Vagina (tissue), 2 donors: ENCODE measurements at regions not wholly inside any gene's neighbourhood (a gene's known extent, or its start where the extent isn't known, plus 50 kb on each side); places are given as distances from the start of the nearest gene placed in this dataset.

Source experiments
- DNase-seq, 2 donors: peaks; one replicate each; pipeline ENCODE4 v3.0.0-alpha.2; 2017; ENCODE audit errors: extremely low spot score in 2 of 2
- H3K27ac ChIP-seq: fragments of 200-600 bp; sonication (generic); one replicate; pipeline ENCODE4 v1.5.1; 2019
- H3K27me3 ChIP-seq: fragments of 200-600 bp; sonication (generic); one replicate; pipeline ENCODE4 v1.5.1; 2019
- H3K36me3 ChIP-seq, 2 donors: fragments of 200-600 bp; sonication (generic); one replicate each; pipeline ENCODE4 v1.5.1; 2017 to 2019
- H3K4me1 ChIP-seq: fragments of 200-600 bp; sonication (generic); one replicate; pipeline ENCODE4 v1.5.1; 2019
- H3K4me3 ChIP-seq, 2 donors: fragments of 200-600 bp; sonication (generic); 1 replicate in 1 of 2; 2 replicates in 1 of 2; pipeline ENCODE4 v1.5.1; 2016 to 2019
- H3K9me3 ChIP-seq: fragments of 200-600 bp; sonication (generic); one replicate; pipeline ENCODE4 v1.5.1; 2019
- CTCF ChIP-seq, 3 experiments: fragments of 450-650 bp in 2 of 3; fragments of 200-600 bp in 1 of 3; sonication (generic) in 1 of 3; IDR thresholded peaks; one replicate each; pipeline ENCODE4 v1.5.1; 2017 to 2019; ENCODE audit warnings: antibody characterized with exemption in 3 of 3, mild to moderate bottlenecking in 2 of 3, moderate library complexity in 2 of 3
- POLR2A ChIP-seq, 2 donors: fragments of 450-650 bp; IDR thresholded peaks; one replicate each; pipeline ENCODE4 v1.6.1; 2017; ENCODE audit warnings: antibody characterized with exemption in 2 of 2, mild to moderate bottlenecking in 2 of 2, moderate library complexity in 2 of 2
- POLR2AphosphoS5 ChIP-seq, 2 donors: sonication (generic); formaldehyde crosslinking; IDR thresholded peaks; one replicate each; pipeline ENCODE4 v1.9.0; 2017; ENCODE audit warnings: antibody characterized with exemption in 2 of 2, mild to moderate bottlenecking in 2 of 2, low read depth in 1 of 2; ENCODE audit not compliant: insufficient read depth in 1 of 2
- intact Hi-C: fragments of 100-400 bp; cut with DNase I; formaldehyde crosslinking; loops from one replicate; pipeline ENCODE4 v1.15.1; 2023

GRCh38 chr2:128791120-128791984 is 472.7 kb upstream of the HS6ST1 start:
- Histone ChIP-seq H3K36me3 (no peaks in the 10 kb centered on the region), H3K27ac (no peak overlapping the region), H3K27me3 (no peaks in the 10 kb centered on the region), H3K4me1 (peaks cover 18% of the 10 kb centered on the region), H3K9me3 (no peaks in the 10 kb centered on the region), H3K4me3 (no peak overlapping the region)
- intact Hi-C loops: no loop called here
- DNase-seq: peak; percentile 79
- TF ChIP-seq POLR2AphosphoS5 (IDR thresholded peaks at IDR 0.05; ENCODE audit: insufficient read depth in 1 of 2, low read depth in 1 of 2) (no peak), POLR2A (IDR thresholded peaks at IDR 0.05) (no peak), CTCF (IDR thresholded peaks at IDR 0.05) (no peak)

- Histone ChIP-seq H3K9me3 (no peaks in the 10 kb centered on the region), H3K4me3 (no peak overlapping the region), H3K27me3 (no peaks in the 10 kb centered on the region), H3K36me3 (no peaks in the 10 kb centered on the region), H3K4me1 (peaks cover 14% of the 10 kb centered on the region), H3K27ac (no peak overlapping the region)
- intact Hi-C loops: no loop called here
- no peak for DNase-seq
- TF ChIP-seq POLR2AphosphoS5 (IDR thresholded peaks at IDR 0.05; ENCODE audit: insufficient read depth in 1 of 2, low read depth in 1 of 2) (no peak), POLR2A (IDR thresholded peaks at IDR 0.05) (no peak), CTCF (IDR thresholded peaks at IDR 0.05) (no peak)
Measured at GRCh38 chr2:128791985-128792320, 473.3 kb upstream of the HS6ST1 start.

- Histone ChIP-seq H3K4me1 (peaks cover 10% of the 10 kb centered on the region), H3K27me3 (no peaks in the 10 kb centered on the region), H3K27ac (no peak overlapping the region), H3K9me3 (no peaks in the 10 kb centered on the region), H3K4me3 (no peak overlapping the region), H3K36me3 (no peaks in the 10 kb centered on the region)
- intact Hi-C loops: no loop called here
- peak; percentile 72 to 74 for DNase-seq
- TF ChIP-seq POLR2AphosphoS5 (IDR thresholded peaks at IDR 0.05; ENCODE audit: insufficient read depth in 1 of 2, low read depth in 1 of 2): no peak
- TF ChIP-seq POLR2A (IDR thresholded peaks at IDR 0.05): no peak
- TF ChIP-seq CTCF (IDR thresholded peaks at IDR 0.05): no peak
Measured at GRCh38 chr2:128792476-128793054, 473.9 kb upstream of the HS6ST1 start.

GRCh38 chr2:128793404-128793803 is 474.7 kb upstream of the HS6ST1 start:
- Histone ChIP-seq H3K27ac (no peak overlapping the region), H3K36me3 (no peaks in the 10 kb centered on the region), H3K27me3 (no peaks in the 10 kb centered on the region), H3K9me3 (no peaks in the 10 kb centered on the region), H3K4me1 (peaks cover 10% of the 10 kb centered on the region), H3K4me3 (no peak overlapping the region)
- peak in 1 of 2 donors; percentile 62 for DNase-seq
- intact Hi-C loops: no loop called here
- TF ChIP-seq POLR2AphosphoS5 (IDR thresholded peaks at IDR 0.05; ENCODE audit: insufficient read depth in 1 of 2, low read depth in 1 of 2) (no peak), POLR2A (IDR thresholded peaks at IDR 0.05) (no peak), CTCF (IDR thresholded peaks at IDR 0.05) (no peak)

- Histone ChIP-seq H3K4me1 (peaks cover 10% of the 10 kb centered on the region), H3K4me3 (no peak overlapping the region), H3K27me3 (no peaks in the 10 kb centered on the region), H3K36me3 (no peaks in the 10 kb centered on the region), H3K27ac (no peak overlapping the region), H3K9me3 (no peaks in the 10 kb centered on the region)
- TF ChIP-seq CTCF (IDR thresholded peaks at IDR 0.05): no peak
- no peak for TF ChIP-seq POLR2A (IDR thresholded peaks at IDR 0.05)
- TF ChIP-seq POLR2AphosphoS5 (IDR thresholded peaks at IDR 0.05; ENCODE audit: insufficient read depth in 1 of 2, low read depth in 1 of 2): no peak
- intact Hi-C loops: no loop called here
- no peak for DNase-seq
Measured at GRCh38 chr2:128794285-128794684, 475.6 kb upstream of the HS6ST1 start.
